HUES64 (cell line): ENCODE measurements at regions not wholly inside any gene's neighbourhood (a gene's known extent, or its start where the extent isn't known, plus 50 kb on each side); places are given as distances from the start of the nearest gene placed in this dataset.

Source experiments
- H3K27ac ChIP-seq: 2 replicates; pipeline ENCODE4 v1.7.0; 2013; ENCODE audit warnings: low read depth, low read length, inconsistent platforms
- H3K27me3 ChIP-seq: 2 replicates; pipeline ENCODE4 v1.6.1; 2013; ENCODE audit warnings: mild to moderate bottlenecking, low read length; ENCODE audit not compliant: insufficient read depth
- H3K36me3 ChIP-seq: 2 replicates; pipeline ENCODE4 v1.6.1; 2013; ENCODE audit warnings: mild to moderate bottlenecking, low read length; ENCODE audit not compliant: insufficient read depth
- H3K4me1 ChIP-seq: 2 replicates; pipeline ENCODE4 v1.6.1; 2013; ENCODE audit warnings: mild to moderate bottlenecking, low read length, moderate library complexity; ENCODE audit not compliant: insufficient read depth
- H3K4me3 ChIP-seq: 2 replicates; pipeline ENCODE4 v1.5.1; 2013; ENCODE audit warnings: mild to moderate bottlenecking, low read length, moderate library complexity
- H3K9ac ChIP-seq: 2 replicates; pipeline ENCODE4 v1.6.1; 2013; ENCODE audit warnings: mild to moderate bottlenecking, low read depth, low read length
- H3K9me3 ChIP-seq: 2 replicates; pipeline ENCODE4 v1.6.1; 2013; ENCODE audit warnings: low read depth, low read length; ENCODE audit not compliant: insufficient read depth
- WGBS: fragments of 150-250, 120-280 bp; methylation state at CpG from one replicate; pipeline ENCODE4 v1.1.7; 2013; ENCODE audit warnings: missing lambda C conversion rate; 5-methylcytosine and 5-hydroxymethylcytosine counted together

DNA sequence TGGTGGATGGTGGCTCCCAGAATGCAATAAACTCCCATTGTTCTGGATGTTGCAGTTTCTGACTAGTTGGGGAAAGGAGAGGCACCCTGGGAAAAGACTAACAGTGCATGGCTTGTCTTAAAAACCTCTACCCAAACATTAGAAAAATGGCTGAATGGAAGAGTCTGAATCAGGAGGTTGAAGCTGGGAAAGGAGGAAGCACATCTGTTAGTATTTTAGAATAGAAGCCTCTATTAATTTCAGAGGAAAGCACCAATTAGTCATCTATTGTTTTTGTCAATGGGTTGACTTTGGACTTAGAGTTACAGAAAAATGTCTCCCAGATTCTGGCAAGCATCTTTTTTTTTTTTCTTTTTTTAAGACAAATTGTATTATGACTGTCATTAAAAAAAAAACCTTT is 56.1 kb upstream of the ELMO1 start:
- Histone ChIP-seq H3K4me1 (no peaks in the 10 kb centered on the region), H3K27ac (no peak overlapping the region), H3K9me3 (no peaks in the 10 kb centered on the region), H3K9ac (no peak overlapping the region), H3K36me3 (no peaks in the 10 kb centered on the region), H3K27me3 (no peaks in the 10 kb centered on the region), H3K4me3 (no peak overlapping the region)

DNA sequence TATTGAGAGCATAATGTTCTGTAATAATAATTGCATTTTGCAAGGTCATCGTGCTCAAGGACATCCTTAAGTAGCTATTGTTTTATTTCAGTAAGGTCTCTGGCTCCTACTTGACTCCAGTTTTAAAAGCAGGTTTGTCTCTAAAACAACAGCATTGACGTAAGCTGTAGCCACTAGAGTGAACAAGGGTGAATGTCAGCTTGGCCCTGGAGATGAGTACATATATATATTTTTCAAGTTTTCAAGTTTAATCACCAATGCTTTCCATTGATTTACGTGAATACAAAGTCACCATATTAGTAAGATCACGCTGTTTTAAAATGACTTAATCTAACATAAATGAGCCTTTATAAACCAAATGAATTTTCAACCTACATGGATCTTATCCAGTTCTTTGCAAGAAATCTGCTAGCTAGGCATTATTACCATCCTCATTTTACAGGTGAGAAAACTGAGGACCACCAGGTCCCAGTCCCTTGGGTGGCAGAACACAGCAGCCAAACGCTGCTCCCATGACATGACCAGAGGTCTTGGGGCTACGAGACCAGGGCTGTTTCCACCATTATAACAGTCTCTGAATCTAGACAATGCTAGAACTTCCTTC is 57.2 kb upstream of the ELMO1 start:
- Histone ChIP-seq H3K27ac (no peak overlapping the region), H3K4me1 (no peaks in the 10 kb centered on the region), H3K4me3 (no peak overlapping the region), H3K36me3 (no peaks in the 10 kb centered on the region), H3K9me3 (no peaks in the 10 kb centered on the region), H3K27me3 (no peaks in the 10 kb centered on the region), H3K9ac (no peak overlapping the region)
- 91% methylated on average over 6 of the region's 6 CpGs for WGBS

DNA sequence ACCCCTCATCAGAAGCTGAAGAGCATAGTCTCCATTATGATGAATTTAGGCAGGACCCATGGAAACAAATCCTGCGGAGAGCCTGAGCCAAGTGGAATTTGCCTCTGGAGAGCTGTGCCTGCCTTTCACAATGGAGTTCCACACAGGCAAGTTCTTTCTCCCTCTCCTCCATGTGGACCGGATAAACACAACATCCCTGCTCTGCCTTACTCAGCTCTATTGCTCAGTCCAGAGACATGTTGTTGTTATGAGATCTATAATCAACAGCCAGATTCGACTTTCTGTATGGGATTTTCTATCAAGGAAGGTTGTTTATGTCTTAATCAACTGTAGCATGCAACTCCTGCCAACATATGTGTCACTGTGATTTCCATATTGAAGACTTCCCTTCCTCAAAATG is 59.5 kb upstream of the ELMO1 start:
- Histone ChIP-seq H3K4me1 (no peaks in the 10 kb centered on the region), H3K4me3 (no peak overlapping the region), H3K27ac (no peak overlapping the region), H3K36me3 (no peaks in the 10 kb centered on the region), H3K9me3 (no peaks in the 10 kb centered on the region), H3K9ac (no peak overlapping the region), H3K27me3 (no peaks in the 10 kb centered on the region)
- 97% methylated on average over 3 of the region's 3 CpGs for WGBS

DNA sequence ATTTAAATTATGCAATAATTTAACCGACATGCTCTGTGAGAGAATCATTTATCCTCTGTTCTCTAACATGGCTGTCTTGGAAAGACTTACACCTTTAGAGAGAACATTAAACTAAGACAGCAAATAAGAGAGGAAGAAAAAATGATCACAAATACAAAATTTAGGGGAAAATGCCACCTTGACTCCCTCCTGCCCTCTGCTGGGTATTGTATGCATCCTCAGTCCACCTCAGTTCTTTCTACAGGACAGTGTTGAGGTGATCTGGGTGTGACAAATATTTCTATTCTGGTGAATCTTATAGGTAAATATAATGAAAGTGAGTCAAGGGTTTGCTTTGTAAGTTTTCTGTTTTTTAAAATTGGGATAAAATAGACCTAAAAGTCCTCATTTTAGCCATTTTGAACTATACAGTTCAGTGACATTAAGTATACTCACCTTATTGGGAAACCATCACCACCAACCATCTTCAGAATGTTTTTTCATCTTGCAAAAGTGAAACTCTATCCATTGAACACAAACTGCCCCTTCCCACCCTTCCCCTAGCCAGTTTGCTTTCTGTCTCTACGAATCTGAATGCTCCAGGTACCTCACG is 61.5 kb upstream of the ELMO1 start:
- no peaks in the 10 kb centered on the region for H3K36me3 ChIP-seq
- no peaks in the 10 kb centered on the region for H3K9me3 ChIP-seq
- no peaks in the 10 kb centered on the region for H3K27me3 ChIP-seq
- H3K4me1 ChIP-seq, result no peaks in the 10 kb centered on the region
- 96% methylated on average over 2 of the region's 3 CpGs for WGBS
- H3K4me3 ChIP-seq, result no peak overlapping the region
- no peak overlapping the region for H3K9ac ChIP-seq
- H3K27ac ChIP-seq, result no peak overlapping the region

DNA sequence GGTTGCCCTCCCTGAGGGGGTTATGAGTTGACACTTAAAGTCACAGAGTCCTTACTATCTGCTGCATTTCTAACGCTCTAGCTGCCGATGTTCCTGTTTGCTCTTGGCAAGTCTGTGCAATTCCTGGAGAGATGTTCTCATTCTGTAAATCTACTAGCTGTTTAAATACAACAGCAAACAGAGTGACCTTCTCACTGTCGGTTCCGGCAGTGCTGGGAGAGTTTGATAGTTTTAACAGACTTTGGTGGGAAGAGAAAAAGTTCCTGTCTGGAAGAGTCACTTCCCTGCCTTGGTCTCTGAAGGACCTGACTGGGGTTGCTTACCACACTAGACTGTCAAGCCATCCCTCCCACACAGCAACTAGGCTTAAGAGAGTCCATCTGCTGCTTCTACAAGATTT is 63.3 kb upstream of the ELMO1 start:
- WGBS, result 91% methylated on average over 4 of the region's 4 CpGs
- no peaks in the 10 kb centered on the region for H3K36me3 ChIP-seq
- no peak overlapping the region for H3K9ac ChIP-seq
- no peaks in the 10 kb centered on the region for H3K9me3 ChIP-seq
- no peaks in the 10 kb centered on the region for H3K4me1 ChIP-seq
- no peak overlapping the region for H3K4me3 ChIP-seq
- no peak overlapping the region for H3K27ac ChIP-seq
- H3K27me3 ChIP-seq, result no peaks in the 10 kb centered on the region

DNA sequence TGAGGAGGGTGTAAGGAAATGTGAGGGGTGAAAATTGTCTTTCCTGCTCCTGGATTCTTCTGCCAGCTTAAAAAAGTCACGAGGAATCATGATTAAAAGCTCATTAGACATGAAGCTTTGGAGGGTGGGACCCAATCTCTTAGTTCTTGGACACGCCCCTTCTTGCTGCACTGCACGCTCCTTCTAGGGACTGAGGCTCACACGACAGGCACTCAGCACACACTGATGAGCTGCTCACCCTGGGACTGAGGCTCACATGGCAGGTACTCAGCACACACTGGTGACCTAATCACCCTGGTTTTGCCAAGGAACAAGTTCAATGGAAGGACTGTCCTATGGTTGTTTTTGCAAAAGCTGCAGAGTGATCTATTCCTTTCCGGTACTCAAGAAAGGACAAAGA is 65.8 kb upstream of the ELMO1 start:
- WGBS, result 87% methylated on average over 5 of the region's 5 CpGs
- Histone ChIP-seq H3K4me3 (no peak overlapping the region), H3K9me3 (no peaks in the 10 kb centered on the region), H3K9ac (no peak overlapping the region), H3K27me3 (no peaks in the 10 kb centered on the region), H3K27ac (no peak overlapping the region), H3K4me1 (no peaks in the 10 kb centered on the region), H3K36me3 (no peaks in the 10 kb centered on the region)

DNA sequence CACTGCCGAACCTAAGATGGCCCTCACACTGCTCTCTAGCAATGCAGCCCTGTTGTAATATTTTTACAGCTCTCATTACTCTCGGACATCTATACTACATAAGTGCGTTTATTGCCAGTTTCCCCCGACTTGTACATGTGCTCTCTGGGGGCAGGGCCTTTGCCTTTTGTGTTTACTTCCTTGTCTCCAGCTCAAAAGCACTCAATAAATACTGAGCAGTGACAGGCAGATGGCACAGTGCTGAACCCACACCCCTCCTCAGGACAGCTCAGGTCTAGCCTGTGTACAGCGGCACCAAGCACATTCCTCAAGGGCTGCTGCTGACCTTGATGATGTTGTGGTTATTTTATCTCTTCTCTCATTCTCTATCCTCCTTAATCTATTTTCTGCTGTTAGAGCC is 68.0 kb upstream of the ELMO1 start:
- no peaks in the 10 kb centered on the region for H3K36me3 ChIP-seq
- H3K9me3 ChIP-seq, result no peaks in the 10 kb centered on the region
- H3K27me3 ChIP-seq, result no peaks in the 10 kb centered on the region
- 90% methylated on average over 4 of the region's 5 CpGs for WGBS
- H3K4me3 ChIP-seq, result no peak overlapping the region
- H3K4me1 ChIP-seq, result no peaks in the 10 kb centered on the region
- no peak overlapping the region for H3K9ac ChIP-seq
- no peak overlapping the region for H3K27ac ChIP-seq

DNA sequence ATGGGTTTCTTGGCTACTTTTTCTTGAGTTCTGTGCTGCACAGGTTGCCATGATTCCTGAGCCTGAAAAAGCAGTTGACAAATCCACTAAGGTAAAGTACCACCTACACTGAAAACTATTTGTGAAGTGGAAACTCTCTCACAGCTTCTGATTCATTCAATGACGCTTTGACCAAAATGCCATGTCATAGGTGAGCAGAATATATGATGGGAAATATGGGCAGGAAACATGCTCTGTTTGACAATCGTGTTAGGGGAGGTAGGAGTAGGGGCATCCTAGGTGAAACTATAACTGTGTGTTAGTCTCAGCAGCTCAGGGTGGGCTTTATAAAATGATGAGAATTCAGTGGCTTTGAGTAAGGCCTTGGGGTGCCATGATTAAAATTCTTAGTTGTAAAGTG is 69.6 kb upstream of the ELMO1 start:
- Histone ChIP-seq H3K4me1 (no peaks in the 10 kb centered on the region), H3K4me3 (no peak overlapping the region), H3K27ac (no peak overlapping the region), H3K36me3 (no peaks in the 10 kb centered on the region), H3K27me3 (no peaks in the 10 kb centered on the region), H3K9me3 (no peaks in the 10 kb centered on the region), H3K9ac (no peak overlapping the region)
- WGBS, result 95% methylated on average over 2 of the region's 2 CpGs

DNA sequence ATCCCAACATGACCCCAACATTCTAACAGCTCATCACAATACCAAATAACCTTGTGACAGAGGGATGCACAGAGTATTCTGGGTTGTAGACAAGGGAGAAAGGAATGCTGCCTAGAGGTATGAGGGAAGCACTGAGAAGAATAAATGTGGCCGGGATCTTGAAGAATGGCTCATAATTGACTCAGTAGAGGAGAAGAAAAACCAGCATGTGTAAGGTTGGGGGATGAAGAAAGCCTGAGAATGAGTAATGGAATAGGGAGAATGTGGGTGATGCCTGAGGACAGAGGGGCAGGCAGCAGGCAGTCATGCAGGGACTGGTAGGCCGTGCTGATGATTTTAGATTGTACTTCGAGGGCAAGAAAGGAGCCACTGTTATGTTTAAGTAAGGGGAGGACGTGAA is 75.4 kb upstream of the ELMO1 start:
- H3K9me3 ChIP-seq, result no peaks in the 10 kb centered on the region
- H3K4me3 ChIP-seq, result no peak overlapping the region
- H3K36me3 ChIP-seq, result no peaks in the 10 kb centered on the region
- 92% methylated on average over 4 of the region's 4 CpGs for WGBS
- no peak overlapping the region for H3K27ac ChIP-seq
- no peak overlapping the region for H3K9ac ChIP-seq
- no peaks in the 10 kb centered on the region for H3K4me1 ChIP-seq
- H3K27me3 ChIP-seq, result no peaks in the 10 kb centered on the region

DNA sequence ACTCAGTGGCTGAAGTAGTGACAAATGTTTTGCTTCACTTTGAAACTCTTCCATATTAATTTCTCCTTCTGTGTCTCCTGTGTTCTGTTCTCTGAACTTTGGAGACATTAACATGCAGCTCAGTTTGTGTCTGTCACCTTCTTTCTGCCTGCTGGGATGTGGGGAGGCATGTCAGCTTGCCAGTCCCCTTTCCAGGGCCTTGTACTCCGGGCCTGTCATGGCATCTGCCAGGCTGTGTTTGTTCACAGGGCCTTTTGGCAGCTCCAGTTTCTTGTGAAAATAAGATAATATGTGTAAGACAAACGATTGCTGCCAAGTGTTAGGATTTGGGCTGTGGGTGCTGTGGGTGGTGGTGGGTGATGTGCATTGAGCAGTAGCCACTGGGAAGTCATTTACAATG is 76.1 kb upstream of the ELMO1 start:
- Histone ChIP-seq H3K9ac (no peak overlapping the region), H3K36me3 (no peaks in the 10 kb centered on the region), H3K27me3 (no peaks in the 10 kb centered on the region), H3K27ac (no peak overlapping the region), H3K9me3 (no peaks in the 10 kb centered on the region), H3K4me1 (no peaks in the 10 kb centered on the region), H3K4me3 (no peak overlapping the region)
- WGBS, result 94% methylated on average over 2 of the region's 2 CpGs

DNA sequence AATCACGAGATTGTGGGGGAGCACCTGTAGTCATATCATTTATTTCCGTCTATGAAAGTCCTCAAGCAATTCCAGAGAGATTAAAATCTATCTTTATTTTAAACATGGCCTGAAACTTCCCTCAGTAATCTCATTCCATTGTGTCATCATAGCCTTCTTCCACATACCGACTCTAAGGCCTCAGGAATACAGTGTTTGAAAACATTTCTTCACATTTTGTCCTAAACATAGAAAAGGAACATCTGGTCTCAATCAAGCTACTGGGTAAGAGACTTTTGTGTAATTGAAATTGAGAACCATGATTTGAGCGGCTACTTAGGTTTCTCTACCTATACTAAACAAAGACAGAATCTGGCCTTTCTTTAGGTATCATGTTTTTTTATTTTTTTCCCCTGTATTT is 78.0 kb upstream of the ELMO1 start:
- Histone ChIP-seq H3K4me3 (no peak overlapping the region), H3K9ac (no peak overlapping the region), H3K36me3 (no peaks in the 10 kb centered on the region), H3K27ac (no peak overlapping the region), H3K9me3 (no peaks in the 10 kb centered on the region), H3K4me1 (peaks cover 4% of the 10 kb centered on the region; the same call in 1 of the 2 replicates), H3K27me3 (no peaks in the 10 kb centered on the region)
- WGBS, result 89% methylated on average over 4 of the region's 4 CpGs

DNA sequence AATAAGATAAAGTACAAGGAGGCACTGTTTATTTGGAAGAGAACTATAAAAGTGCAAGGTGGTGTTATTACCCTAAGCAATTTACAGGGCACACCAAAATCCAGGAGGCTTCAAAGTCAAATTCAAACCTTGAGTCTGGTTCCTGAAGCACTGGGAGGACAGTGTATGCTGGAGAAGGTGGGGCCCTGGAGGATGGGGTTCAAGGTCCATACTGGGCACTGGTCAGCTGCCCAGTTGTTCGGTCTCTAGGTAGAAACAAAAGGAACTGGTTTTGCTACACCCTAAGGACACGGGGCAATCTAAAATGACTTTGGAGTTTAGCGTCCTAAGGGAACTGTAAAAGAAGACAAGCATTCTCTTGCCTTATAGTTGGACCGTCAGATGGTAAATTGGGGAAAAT is 78.4 kb upstream of the ELMO1 start:
- no peaks in the 10 kb centered on the region for H3K36me3 ChIP-seq
- WGBS, result 91% methylated on average over 4 of the region's 4 CpGs
- H3K9me3 ChIP-seq, result no peaks in the 10 kb centered on the region
- no peaks in the 10 kb centered on the region for H3K27me3 ChIP-seq
- H3K27ac ChIP-seq, result no peak overlapping the region
- no peak overlapping the region for H3K9ac ChIP-seq
- no peak overlapping the region for H3K4me3 ChIP-seq
- peaks cover 4% of the 10 kb centered on the region; the same call in 1 of the 2 replicates for H3K4me1 ChIP-seq
